NCI-H2029 (cell line): ENCODE measurements at regions not wholly inside any gene's neighbourhood (a gene's known extent, or its start where the extent isn't known, plus 50 kb on each side); places are given as distances from the start of the nearest gene placed in this dataset.

ENCODE experiments used
- DNase-seq: peaks from one replicate; lab custom pipeline; 2025; lab: John Stamatoyannopoulos, UW

- DNase-seq, result peak; percentile 73
Observed at GRCh38 chr12:59928416-59928815, 332.6 kb downstream of the SLC16A7 start.

- no peak for DNase-seq
Observed at GRCh38 chr12:59929110-59929509, 333.3 kb downstream of the SLC16A7 start.

GRCh38 chr12:59934486-59934885, 338.7 kb downstream of the SLC16A7 start:
- DNase-seq, result no peak

- DNase-seq, result peak; percentile 56
Observed at GRCh38 chr12:59936534-59936933, 340.7 kb downstream of the SLC16A7 start.

GRCh38 chr12:59937148-59937547, 341.3 kb downstream of the SLC16A7 start:
- peak; percentile 24 for DNase-seq

GRCh38 chr12:59938190-59938962, 342.5 kb downstream of the SLC16A7 start:
- DNase-seq, result no peak

GRCh38 chr12:59940631-59941342, 345.0 kb downstream of the SLC16A7 start:
- DNase-seq, result no peak

- DNase-seq, result no peak
Observed at GRCh38 chr12:59941461-59941860, 345.6 kb downstream of the SLC16A7 start.

- no peak for DNase-seq
Observed at GRCh38 chr12:59944177-59944576, 348.3 kb downstream of the SLC16A7 start.

- DNase-seq, result no peak
Observed at GRCh38 chr12:59946635-59947034, 350.8 kb downstream of the SLC16A7 start.

GRCh38 chr12:59963546-59963945, 367.7 kb downstream of the SLC16A7 start:
- DNase-seq, result no peak

- DNase-seq, result no peak
Observed at GRCh38 chr12:59972905-59973304, 377.1 kb downstream of the SLC16A7 start.

- no peak for DNase-seq
Observed at GRCh38 chr12:59973515-59973914, 377.7 kb downstream of the SLC16A7 start.

GRCh38 chr12:59977779-59978178, 381.9 kb downstream of the SLC16A7 start:
- DNase-seq, result no peak

GRCh38 chr12:59980476-59980875, 384.6 kb downstream of the SLC16A7 start:
- DNase-seq, result no peak

- DNase-seq, result no peak
Observed at GRCh38 chr12:59999291-59999690, 403.5 kb downstream of the SLC16A7 start.

GRCh38 chr12:60010486-60010885, 414.7 kb downstream of the SLC16A7 start:
- DNase-seq, result no peak

GRCh38 chr12:60012659-60013058, 416.8 kb downstream of the SLC16A7 start:
- no peak for DNase-seq

- no peak for DNase-seq
Observed at GRCh38 chr12:60014436-60014835, 418.6 kb downstream of the SLC16A7 start.

GRCh38 chr12:60020068-60020467, 424.2 kb downstream of the SLC16A7 start:
- DNase-seq, result no peak

GRCh38 chr12:60021235-60021634, 425.4 kb downstream of the SLC16A7 start:
- DNase-seq, result no peak

- DNase-seq, result no peak
Observed at GRCh38 chr12:60027266-60027665, 431.4 kb downstream of the SLC16A7 start.

- no peak for DNase-seq
Observed at GRCh38 chr12:60034147-60034546, 438.3 kb downstream of the SLC16A7 start.

- DNase-seq, result no peak
Observed at GRCh38 chr12:60035835-60036234, 440.0 kb downstream of the SLC16A7 start.
